ENCODE measurements at regions not wholly inside any gene's neighbourhood (a gene's known extent, or its start where the extent isn't known, plus 50 kb on each side); places are given as distances from the start of the nearest gene placed in this dataset.

DNA sequence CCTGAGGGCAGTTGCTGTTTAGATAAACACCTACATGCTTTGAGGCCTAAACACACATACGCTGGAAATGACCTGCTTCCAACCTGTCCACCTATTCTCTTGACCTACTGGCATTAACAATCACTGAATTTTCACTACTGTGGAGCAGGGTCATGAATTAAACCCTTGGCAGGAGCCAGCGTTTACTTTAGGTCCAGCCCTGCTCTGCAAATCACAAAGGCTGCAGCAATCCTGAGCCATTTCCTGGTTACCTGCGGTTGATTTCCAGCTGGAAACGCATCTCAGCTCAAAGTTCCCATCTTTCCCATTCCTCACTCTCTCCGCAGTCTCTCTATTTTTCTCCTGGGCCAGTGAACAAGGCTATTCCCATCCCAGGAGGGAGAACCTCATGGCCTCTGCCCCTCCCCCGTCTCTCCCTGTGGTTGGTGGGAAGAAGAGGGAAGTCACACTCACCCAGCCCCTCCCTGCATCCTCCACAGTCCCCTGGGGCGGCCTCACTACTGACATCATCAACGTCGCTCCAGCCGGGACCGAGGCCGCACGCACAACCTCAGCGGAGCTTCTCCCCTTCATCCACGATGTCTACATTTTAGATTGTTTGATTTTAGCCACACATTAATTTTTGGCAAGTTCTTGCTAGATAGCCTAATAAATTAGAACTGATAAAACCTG is 84.5 kb upstream of the SNTG2 start:
- ATAC-seq = no peak
- no peak for DNase-seq (ENCODE audit: low read depth, low spot score)
- Histone ChIP-seq H3K4me3 (ENCODE audit: low read depth in 2 of 2, low read length in 2 of 2) (no peak overlapping the region), H3K4me1 (ENCODE audit: control insufficient read depth, insufficient read depth, low read length) (no peaks in the 10 kb centered on the region), H3K9me3 (ENCODE audit: control insufficient read depth, insufficient read depth, low read depth, low read length) (no peaks in the 10 kb centered on the region), H3K36me3 (ENCODE audit: control insufficient read depth, insufficient read depth, low read length) (no peaks in the 10 kb centered on the region), H3K27me3 (ENCODE audit: control insufficient read depth, insufficient read depth, low read length) (peaks cover 7% of the 10 kb centered on the region; the same call in 1 of the 2 replicates), H3K27ac (ENCODE audit: low read length) (no peak overlapping the region)
- BruUV-seq (replicated peaks) = no TSS peak
- CTCF ChIA-PET = no interaction called here
- in situ Hi-C loops (cut with HindIII; ENCODE audit: low pct_unique_long_range_greater_than_20kb, low sequenced_read_pairs) (no loop called here), intact Hi-C loops (cut with micrococcal nuclease; ENCODE audit: unreplicated experiment) (no loop called here)
- POLR2A ChIA-PET = no interaction called here
- TF ChIP-seq, protein P1, sequence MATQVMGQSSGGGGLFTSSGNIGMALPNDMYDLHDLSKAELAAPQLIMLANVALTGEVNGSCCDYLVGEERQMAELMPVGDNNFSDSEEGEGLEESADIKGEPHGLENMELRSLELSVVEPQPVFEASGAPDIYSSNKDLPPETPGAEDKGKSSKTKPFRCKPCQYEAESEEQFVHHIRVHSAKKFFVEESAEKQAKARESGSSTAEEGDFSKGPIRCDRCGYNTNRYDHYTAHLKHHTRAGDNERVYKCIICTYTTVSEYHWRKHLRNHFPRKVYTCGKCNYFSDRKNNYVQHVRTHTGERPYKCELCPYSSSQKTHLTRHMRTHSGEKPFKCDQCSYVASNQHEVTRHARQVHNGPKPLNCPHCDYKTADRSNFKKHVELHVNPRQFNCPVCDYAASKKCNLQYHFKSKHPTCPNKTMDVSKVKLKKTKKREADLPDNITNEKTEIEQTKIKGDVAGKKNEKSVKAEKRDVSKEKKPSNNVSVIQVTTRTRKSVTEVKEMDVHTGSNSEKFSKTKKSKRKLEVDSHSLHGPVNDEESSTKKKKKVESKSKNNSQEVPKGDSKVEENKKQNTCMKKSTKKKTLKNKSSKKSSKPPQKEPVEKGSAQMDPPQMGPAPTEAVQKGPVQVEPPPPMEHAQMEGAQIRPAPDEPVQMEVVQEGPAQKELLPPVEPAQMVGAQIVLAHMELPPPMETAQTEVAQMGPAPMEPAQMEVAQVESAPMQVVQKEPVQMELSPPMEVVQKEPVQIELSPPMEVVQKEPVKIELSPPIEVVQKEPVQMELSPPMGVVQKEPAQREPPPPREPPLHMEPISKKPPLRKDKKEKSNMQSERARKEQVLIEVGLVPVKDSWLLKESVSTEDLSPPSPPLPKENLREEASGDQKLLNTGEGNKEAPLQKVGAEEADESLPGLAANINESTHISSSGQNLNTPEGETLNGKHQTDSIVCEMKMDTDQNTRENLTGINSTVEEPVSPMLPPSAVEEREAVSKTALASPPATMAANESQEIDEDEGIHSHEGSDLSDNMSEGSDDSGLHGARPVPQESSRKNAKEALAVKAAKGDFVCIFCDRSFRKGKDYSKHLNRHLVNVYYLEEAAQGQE (IDR thresholded peaks at IDR 0.05; ENCODE audit: insufficient read depth in 1 of 2, low read depth in 2 of 2, low read length in 1 of 2) = no peak
- TF ChIP-seq, protein P2, sequence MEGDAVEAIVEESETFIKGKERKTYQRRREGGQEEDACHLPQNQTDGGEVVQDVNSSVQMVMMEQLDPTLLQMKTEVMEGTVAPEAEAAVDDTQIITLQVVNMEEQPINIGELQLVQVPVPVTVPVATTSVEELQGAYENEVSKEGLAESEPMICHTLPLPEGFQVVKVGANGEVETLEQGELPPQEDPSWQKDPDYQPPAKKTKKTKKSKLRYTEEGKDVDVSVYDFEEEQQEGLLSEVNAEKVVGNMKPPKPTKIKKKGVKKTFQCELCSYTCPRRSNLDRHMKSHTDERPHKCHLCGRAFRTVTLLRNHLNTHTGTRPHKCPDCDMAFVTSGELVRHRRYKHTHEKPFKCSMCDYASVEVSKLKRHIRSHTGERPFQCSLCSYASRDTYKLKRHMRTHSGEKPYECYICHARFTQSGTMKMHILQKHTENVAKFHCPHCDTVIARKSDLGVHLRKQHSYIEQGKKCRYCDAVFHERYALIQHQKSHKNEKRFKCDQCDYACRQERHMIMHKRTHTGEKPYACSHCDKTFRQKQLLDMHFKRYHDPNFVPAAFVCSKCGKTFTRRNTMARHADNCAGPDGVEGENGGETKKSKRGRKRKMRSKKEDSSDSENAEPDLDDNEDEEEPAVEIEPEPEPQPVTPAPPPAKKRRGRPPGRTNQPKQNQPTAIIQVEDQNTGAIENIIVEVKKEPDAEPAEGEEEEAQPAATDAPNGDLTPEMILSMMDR (IDR thresholded peaks at IDR 0.05) = no peak
- no peak for TF ChIP-seq SIN3A (IDR thresholded peaks at IDR 0.05; ENCODE audit: borderline replicate concordance, insufficient read depth, low read depth, low read length)
- TF ChIP-seq POLR2AphosphoS5 (IDR thresholded peaks at IDR 0.05; ENCODE audit: low read depth, low read length) = no peak
- no peak for TF ChIP-seq TCF7L2 (IDR thresholded peaks at IDR 0.05; ENCODE audit: low read depth, low read length)

DNA sequence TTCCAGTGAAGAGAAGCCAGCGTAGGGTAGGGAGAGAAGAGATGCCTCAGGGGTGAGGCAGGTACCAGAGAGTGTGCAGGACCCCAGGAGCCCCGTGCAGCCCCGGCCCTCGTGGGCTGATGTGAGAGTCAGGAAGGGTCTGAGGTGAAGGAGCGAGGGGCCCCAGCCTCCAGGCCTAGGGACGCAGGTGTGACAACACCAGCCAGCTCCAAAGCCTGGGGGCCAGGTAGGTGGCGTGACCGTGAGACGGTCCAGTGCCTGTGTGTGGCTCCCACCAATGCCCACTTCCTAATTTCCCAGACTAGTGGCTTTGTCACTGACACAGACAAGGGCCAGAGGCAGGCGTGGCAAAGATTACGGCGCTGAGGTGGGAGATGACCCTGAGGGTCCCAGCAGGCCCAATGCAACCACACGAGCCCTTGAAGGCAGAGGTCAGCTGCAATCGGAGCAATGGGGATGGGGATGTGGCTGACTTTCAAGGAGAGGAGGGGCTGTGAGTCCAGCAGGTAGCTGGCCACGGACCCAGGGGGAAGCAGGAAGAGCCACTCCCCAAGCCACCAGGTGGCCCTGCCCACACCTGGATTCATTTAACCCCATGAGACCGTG is 86.0 kb upstream of the SNTG2 start:
- Histone ChIP-seq H3K4me1 (ENCODE audit: control insufficient read depth, insufficient read depth, low read length) (no peaks in the 10 kb centered on the region), H3K27ac (ENCODE audit: low read length) (no peak overlapping the region), H3K4me3 (ENCODE audit: low read depth in 2 of 2, low read length in 2 of 2) (no peak overlapping the region), H3K27me3 (ENCODE audit: control insufficient read depth, insufficient read depth, low read length) (peaks cover 5% of the 10 kb centered on the region; the same call in 1 of the 2 replicates), H3K9me3 (ENCODE audit: control insufficient read depth, insufficient read depth, low read depth, low read length) (no peaks in the 10 kb centered on the region), H3K36me3 (ENCODE audit: control insufficient read depth, insufficient read depth, low read length) (no peaks in the 10 kb centered on the region)
- in situ Hi-C loops (cut with HindIII; ENCODE audit: low pct_unique_long_range_greater_than_20kb, low sequenced_read_pairs) (no loop called here), intact Hi-C loops (cut with micrococcal nuclease; ENCODE audit: unreplicated experiment) (no loop called here)
- ChIA-PET CTCF (no interaction called here), POLR2A (no interaction called here)
- DNase-seq (ENCODE audit: low read depth, low spot score) (no peak), ATAC-seq (no peak)
- TF ChIP-seq, protein P1 (IDR thresholded peaks at IDR 0.05; ENCODE audit: insufficient read depth in 1 of 2, low read depth in 2 of 2, low read length in 1 of 2) = no peak
- TF ChIP-seq SIN3A (IDR thresholded peaks at IDR 0.05; ENCODE audit: borderline replicate concordance, insufficient read depth, low read depth, low read length) (no peak), POLR2AphosphoS5 (IDR thresholded peaks at IDR 0.05; ENCODE audit: low read depth, low read length) (no peak), TCF7L2 (IDR thresholded peaks at IDR 0.05; ENCODE audit: low read depth, low read length) (no peak)
- TF ChIP-seq, protein P2 (IDR thresholded peaks at IDR 0.05) = no peak
- no TSS peak for BruUV-seq (replicated peaks)
